IPS DF 4.7 (cell line): ENCODE measurements at regions not wholly inside any gene's neighbourhood (a gene's known extent, or its start where the extent isn't known, plus 50 kb on each side); places are given as distances from the start of the nearest gene placed in this dataset.
"Not testable (repeated sequence)": the region's sequence is repeated elsewhere in the genome, so short reads cannot be mapped to it uniquely, and the experiment has no call there.

ENCODE experiments used
- DNase-seq: peaks from one replicate; pipeline ENCODE4 v3.0.0-alpha.2; 2013; ENCODE audit warnings: low spot score; ENCODE audit errors: extremely low read depth

- not testable (repeated sequence) for DNase-seq
These were observed 50.8 kb downstream of the PPIAL4G start for GRCh38 chr1:148432318-148432717.

- DNase-seq: not testable (repeated sequence)
These were observed 53.2 kb downstream of the PPIAL4G start for GRCh38 chr1:148429856-148430255.

GRCh38 chr1:148426940-148427611, 56.0 kb downstream of the PPIAL4G start:
- DNase-seq: not testable (repeated sequence)

GRCh38 chr1:148426385-148426784, 56.7 kb downstream of the PPIAL4G start:
- DNase-seq: not testable (repeated sequence)

GRCh38 chr1:148424143-148425003, 58.7 kb downstream of the PPIAL4G start:
- not testable (repeated sequence) for DNase-seq

GRCh38 chr1:148422921-148423320, 60.2 kb downstream of the PPIAL4G start:
- not testable (repeated sequence) for DNase-seq

- DNase-seq: not testable (repeated sequence)
These were observed 65.9 kb downstream of the PPIAL4G start for GRCh38 chr1:148417241-148417640.

- not testable (repeated sequence) for DNase-seq
These were observed 69.7 kb downstream of the PPIAL4G start for GRCh38 chr1:148413385-148413784.

- DNase-seq: not testable (repeated sequence)
These were observed 78.1 kb downstream of the PPIAL4G start for GRCh38 chr1:148404786-148405568.

- not testable (repeated sequence) for DNase-seq
These were observed 79.2 kb downstream of the PPIAL4G start for GRCh38 chr1:148403925-148404324.

GRCh38 chr1:148403085-148403456, 80.0 kb downstream of the PPIAL4G start:
- DNase-seq: not testable (repeated sequence)

GRCh38 chr1:148402152-148403084, 80.7 kb downstream of the PPIAL4G start:
- not testable (repeated sequence) for DNase-seq

GRCh38 chr1:148397516-148397915, 85.6 kb downstream of the PPIAL4G start:
- not testable (repeated sequence) for DNase-seq

- DNase-seq: not testable (repeated sequence)
These were observed 90.6 kb downstream of the PPIAL4G start for GRCh38 chr1:148392505-148392904.

- DNase-seq: not testable (repeated sequence)
These were observed 91.8 kb downstream of the PPIAL4G start for GRCh38 chr1:148391323-148391722.

GRCh38 chr1:148389027-148389339, 94.1 kb downstream of the PPIAL4G start:
- no peak for DNase-seq

GRCh38 chr1:148388260-148389026, 94.7 kb downstream of the PPIAL4G start:
- DNase-seq: peak; percentile 75

- not testable (repeated sequence) for DNase-seq
These were observed 95.2 kb downstream of the PPIAL4G start for GRCh38 chr1:148387949-148388259.

- DNase-seq: not testable (repeated sequence)
These were observed 95.8 kb downstream of the PPIAL4G start for GRCh38 chr1:148387122-148387948.
